Spinal cord (tissue), 9 donors: ENCODE measurements at regions not wholly inside any gene's neighbourhood (a gene's known extent, or its start where the extent isn't known, plus 50 kb on each side); places are given as distances from the start of the nearest gene placed in this dataset.
A peak's percentile ranks its signal among the peaks of the same experiment; 100 is the strongest.
"Not testable (repeated sequence)": the region's sequence is repeated elsewhere in the genome, so short reads cannot be mapped to it uniquely, and the experiment has no call there.

Experiments used
- DNase-seq, 6 donors: peaks; one replicate each; pipeline versions ENCODE4 v3.0.0 to v3.0.0-alpha.2; 2013 to 2015; ENCODE audit warnings: low spot score in 6 of 6, low read depth in 4 of 6
- H3K27ac ChIP-seq: one replicate; pipeline ENCODE4 v1.5.1; 2013; ENCODE audit warnings: low read depth, low read length, control low read depth
- H3K27me3 ChIP-seq: one replicate; pipeline ENCODE4 v1.6.1; 2013; ENCODE audit warnings: low read length; ENCODE audit not compliant: control insufficient read depth, insufficient read depth
- H3K36me3 ChIP-seq: one replicate; pipeline ENCODE4 v1.6.1; 2013; ENCODE audit warnings: low read length; ENCODE audit not compliant: control insufficient read depth, insufficient read depth
- H3K4me1 ChIP-seq: one replicate; pipeline ENCODE4 v1.6.1; 2013; ENCODE audit warnings: low read length; ENCODE audit not compliant: control insufficient read depth, insufficient read depth
- H3K4me3 ChIP-seq: one replicate; pipeline ENCODE4 v1.5.1; 2013; ENCODE audit warnings: low read depth, low read length, control low read depth
- H3K9me3 ChIP-seq: one replicate; pipeline ENCODE4 v1.6.1; 2013; ENCODE audit warnings: low read length; ENCODE audit not compliant: control insufficient read depth, insufficient read depth
- WGBS: methylation state at CpG from one replicate; pipeline ENCODE4 v1.1.5; 2013; ENCODE audit warnings: missing lambda C conversion rate; ENCODE audit not compliant: insufficient coverage; 5-methylcytosine and 5-hydroxymethylcytosine counted together
- donor health status: healthy.

- H3K36me3 ChIP-seq, H3K9me3 ChIP-seq, H3K4me3 ChIP-seq, H3K27ac ChIP-seq, DNase-seq, H3K27me3 ChIP-seq, H3K4me1 ChIP-seq: not testable (repeated sequence)
Measured at GRCh38 chrX:110904747-110905146, 109.1 kb upstream of the CHRDL1 start.

DNA sequence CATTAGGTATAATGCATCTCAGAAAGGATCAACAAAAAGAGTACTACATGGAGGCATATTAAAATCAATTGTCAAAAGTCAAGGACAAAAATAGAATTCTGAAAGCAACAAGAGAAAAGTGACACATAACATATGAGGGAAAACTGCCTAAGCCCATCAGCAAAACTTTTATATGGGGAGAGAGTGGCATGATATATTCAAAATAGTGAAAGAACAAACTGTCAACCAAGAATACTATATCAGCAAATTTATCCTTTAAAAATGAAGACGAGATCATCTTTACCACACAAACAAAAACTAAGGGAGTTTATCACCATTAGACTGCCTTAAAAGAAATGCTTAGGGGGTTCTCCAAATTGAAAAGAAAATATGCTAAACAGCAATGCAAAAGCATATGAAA is 86.4 kb upstream of the CHRDL1 start:
- Histone ChIP-seq H3K4me3 (no peak overlapping the region), H3K4me1 (no peaks in the 10 kb centered on the region), H3K9me3 (peaks cover 9% of the 10 kb centered on the region), H3K27me3 (no peaks in the 10 kb centered on the region), H3K36me3 (no peaks in the 10 kb centered on the region), H3K27ac (no peak overlapping the region)
- no peak for DNase-seq
- WGBS, result no CpG with 5 or more reads among the region's 1 CpG

DNA sequence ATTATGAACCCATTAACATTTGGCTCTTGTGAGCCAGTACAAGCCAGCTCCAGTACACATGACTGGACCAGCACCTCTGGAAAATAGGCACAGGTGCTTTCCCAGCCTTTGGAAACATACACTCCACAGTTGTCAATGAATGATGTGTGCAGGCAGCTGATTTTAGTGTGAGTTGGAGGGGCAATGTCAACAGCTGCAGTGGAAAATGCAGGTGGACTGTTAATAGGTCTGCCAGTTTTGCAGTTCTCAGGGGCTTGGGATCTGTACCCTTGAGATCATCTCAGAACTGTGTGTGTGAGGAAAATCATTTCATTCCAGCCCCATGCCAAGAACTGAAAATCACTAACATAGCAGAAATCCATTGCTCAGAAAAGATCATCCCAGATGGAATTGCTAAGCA is 81.7 kb upstream of the CHRDL1 start:
- no peaks in the 10 kb centered on the region for H3K4me1 ChIP-seq
- H3K27ac ChIP-seq, result no peak overlapping the region
- no peaks in the 10 kb centered on the region for H3K27me3 ChIP-seq
- H3K9me3 ChIP-seq, result peaks cover 6% of the 10 kb centered on the region
- no peaks in the 10 kb centered on the region for H3K36me3 ChIP-seq
- no peak for DNase-seq
- H3K4me3 ChIP-seq, result no peak overlapping the region

GRCh38 chrX:110871839-110872238 is 76.2 kb upstream of the CHRDL1 start:
- no peaks in the 10 kb centered on the region for H3K4me1 ChIP-seq
- 50% methylated on average over 2 of the region's 3 CpGs for WGBS
- no peak for DNase-seq
- no peaks in the 10 kb centered on the region for H3K27me3 ChIP-seq
- no peaks in the 10 kb centered on the region for H3K9me3 ChIP-seq
- no peak overlapping the region for H3K27ac ChIP-seq
- no peak overlapping the region for H3K4me3 ChIP-seq
- no peaks in the 10 kb centered on the region for H3K36me3 ChIP-seq

DNA sequence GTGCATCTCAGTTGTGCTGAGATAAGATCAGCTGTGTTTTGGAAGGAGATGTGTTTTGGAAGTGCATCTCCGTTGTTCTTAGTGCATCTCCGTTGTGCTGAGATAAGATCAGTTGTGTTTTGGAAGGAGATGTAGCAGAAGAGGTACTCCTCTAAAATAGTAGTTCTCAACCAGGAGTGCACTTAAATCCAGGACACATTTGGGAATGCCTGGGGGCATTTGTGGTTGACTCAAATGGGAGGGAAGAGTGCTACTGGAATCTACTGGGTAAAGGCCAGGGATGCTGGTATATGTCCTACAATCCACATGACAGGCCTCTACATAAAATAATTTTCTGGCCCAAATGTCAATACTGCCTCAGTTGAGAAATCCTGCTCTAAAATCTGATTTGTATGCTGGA is 70.8 kb upstream of the CHRDL1 start:
- Histone ChIP-seq H3K9me3 (no peaks in the 10 kb centered on the region), H3K27ac (no peak overlapping the region), H3K4me1 (no peaks in the 10 kb centered on the region), H3K27me3 (no peaks in the 10 kb centered on the region), H3K4me3 (no peak overlapping the region), H3K36me3 (no peaks in the 10 kb centered on the region)
- 84% methylated on average over 2 of the region's 2 CpGs for WGBS
- DNase-seq, result no peak

GRCh38 chrX:110863883-110864282 is 68.3 kb upstream of the CHRDL1 start:
- Histone ChIP-seq H3K4me3 (no peak overlapping the region), H3K9me3 (no peaks in the 10 kb centered on the region), H3K27me3 (no peaks in the 10 kb centered on the region), H3K4me1 (no peaks in the 10 kb centered on the region), H3K27ac (no peak overlapping the region), H3K36me3 (no peaks in the 10 kb centered on the region)
- DNase-seq, result no peak
- 67% methylated on average over 1 of the region's 1 CpG for WGBS

- H3K27me3 ChIP-seq, result peaks cover 7% of the 10 kb centered on the region
- H3K4me3 ChIP-seq, result no peak overlapping the region
- no peaks in the 10 kb centered on the region for H3K9me3 ChIP-seq
- H3K36me3 ChIP-seq, result no peaks in the 10 kb centered on the region
- peaks cover 3% of the 10 kb centered on the region for H3K4me1 ChIP-seq
- WGBS, result no CpG with 5 or more reads among the region's 2 CpGs
- no peak for DNase-seq
- no peak overlapping the region for H3K27ac ChIP-seq
Measured at GRCh38 chrX:110858565-110858964, 62.9 kb upstream of the CHRDL1 start.

DNA sequence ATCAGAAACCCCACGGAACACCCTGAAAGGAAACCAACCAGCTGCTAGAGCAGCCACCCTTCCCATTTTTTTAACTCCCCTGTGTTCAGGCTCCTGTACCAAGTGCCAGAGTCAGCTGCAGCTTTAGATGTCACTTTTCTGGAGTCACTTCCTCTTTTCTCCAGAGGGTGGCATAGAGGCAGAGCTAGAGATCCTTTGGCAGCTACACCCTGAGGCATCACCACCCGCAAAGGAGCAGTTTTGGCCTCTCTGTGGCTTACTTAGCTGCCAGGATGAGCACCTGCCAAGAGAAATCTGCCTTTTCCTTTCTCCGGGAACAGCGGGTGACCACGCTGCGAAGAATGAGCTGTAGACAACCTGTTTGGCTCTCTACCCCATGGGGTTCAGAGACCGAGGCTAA is 58.0 kb upstream of the CHRDL1 start:
- Histone ChIP-seq H3K27me3 (peaks cover 13% of the 10 kb centered on the region), H3K27ac (no peak overlapping the region), H3K4me3 (no peak overlapping the region), H3K9me3 (no peaks in the 10 kb centered on the region), H3K4me1 (peaks cover 3% of the 10 kb centered on the region), H3K36me3 (no peaks in the 10 kb centered on the region)
- DNase-seq, result peak in 4 of 6 donors; percentile 8 to 78 (median 46)
- WGBS, result 34% methylated on average over 7 of the region's 7 CpGs

- H3K4me3 ChIP-seq, result no peak overlapping the region
- H3K9me3 ChIP-seq, result no peaks in the 10 kb centered on the region
- WGBS, result 48% methylated on average over 2 of the region's 4 CpGs
- peaks cover 3% of the 10 kb centered on the region for H3K4me1 ChIP-seq
- no peaks in the 10 kb centered on the region for H3K36me3 ChIP-seq
- DNase-seq, result peak in 2 of 6 donors; percentile 22 to 32
- H3K27me3 ChIP-seq, result peaks cover 13% of the 10 kb centered on the region
- no peak overlapping the region for H3K27ac ChIP-seq
Measured at GRCh38 chrX:110852180-110852579, 56.6 kb upstream of the CHRDL1 start.

- no peaks in the 10 kb centered on the region for H3K9me3 ChIP-seq
- 69% methylated on average over 3 of the region's 4 CpGs for WGBS
- peaks cover 3% of the 10 kb centered on the region for H3K4me1 ChIP-seq
- H3K27ac ChIP-seq, result no peak overlapping the region
- peaks cover 13% of the 10 kb centered on the region for H3K27me3 ChIP-seq
- no peak for DNase-seq
- H3K4me3 ChIP-seq, result no peak overlapping the region
- H3K36me3 ChIP-seq, result no peaks in the 10 kb centered on the region
Measured at GRCh38 chrX:110851780-110852179, 56.2 kb upstream of the CHRDL1 start.
